ENCODE measurements at regions not wholly inside any gene's neighbourhood (a gene's known extent, or its start where the extent isn't known, plus 50 kb on each side); places are given as distances from the start of the nearest gene placed in this dataset.

GRCh38 chr3:174613173-174613572 lies 246.0 kb upstream of the NAALADL2 start:
- TF ChIP-seq CTCF (conservative IDR thresholded peaks at IDR 0.05 in 1 of 2, IDR thresholded peaks at IDR 0.05 in 1 of 2; ENCODE audit: low read depth in 1 of 2, low read length in 2 of 2) (no peak), EZH2 (IDR thresholded peaks at IDR 0.05; ENCODE audit: low read length, missing control alignments) (no peak)

All from fibroblast of lung (primary cell).